OCI-LY7 (cell line): ENCODE measurements at regions not wholly inside any gene's neighbourhood (a gene's known extent, or its start where the extent isn't known, plus 50 kb on each side); places are given as distances from the start of the nearest gene placed in this dataset.

Experiments used
- BruUV-seq: library from RNA; stranded (reverse); fragments of 400-500 nt; replicated peaks from 2 replicates; lab custom pipeline; 2021; lab: Mats Ljungman, UMichigan
- CTCF ChIA-PET: fragments of 300-600 bp; sonication (Branson Sonifier 250); formaldehyde crosslinking; loops from one replicate; lab custom pipeline; 2022; ENCODE audit warnings: antibody characterized with exemption; ENCODE audit not compliant: unreplicated experiment; lab: Charles Lee
- POLR2A ChIA-PET: fragments of 300-600 bp; sonication (Branson Sonifier 250); formaldehyde crosslinking; loops from one replicate; lab custom pipeline; 2022; ENCODE audit warnings: antibody characterized with exemption; lab: Charles Lee
- DNase-seq: peaks from one replicate; pipeline ENCODE4 v3.0.0-alpha.2; 2015; ENCODE audit warnings: low spot score
- H2AFZ ChIP-seq: fragments of 200-600 bp; sonication (generic), shearing (Covaris generic); 2 replicates; pipeline ENCODE4 v1.6.1; 2014; ENCODE audit warnings: mild to moderate bottlenecking, antibody characterized with exemption, low read length, moderate library complexity
- H3K27ac ChIP-seq: fragments of 200-600 bp; sonication (generic); 2 replicates; pipeline ENCODE4 v1.5.1; 2014; ENCODE audit warnings: mixed run types, low read depth, mild to moderate bottlenecking, moderate library complexity, low read length, inconsistent platforms; ENCODE audit not compliant: poor library complexity, severe bottlenecking
- H3K36me3 ChIP-seq: fragments of 200-600 bp; sonication (generic); 2 replicates; pipeline ENCODE4 v1.6.1; 2014; ENCODE audit warnings: mild to moderate bottlenecking, antibody characterized with exemption, low read length, moderate library complexity, mixed read lengths; ENCODE audit not compliant: insufficient read depth
- H3K4me1 ChIP-seq: fragments of 200-600 bp; sonication (generic); 2 replicates; pipeline ENCODE4 v1.5.1; 2014; ENCODE audit warnings: mild to moderate bottlenecking, low read length; ENCODE audit not compliant: insufficient read depth, poor library complexity, severe bottlenecking
- H3K4me2 ChIP-seq: fragments of 200-600 bp; sonication (generic); 2 replicates; pipeline ENCODE4 v1.6.1; 2014; ENCODE audit warnings: mild to moderate bottlenecking, low read length
- H3K4me3 ChIP-seq: fragments of 200-600 bp; sonication (generic); 2 replicates; pipeline ENCODE4 v1.5.1; 2014; ENCODE audit warnings: mild to moderate bottlenecking, low read depth, low read length; ENCODE audit not compliant: poor library complexity, severe bottlenecking
- H3K79me2 ChIP-seq: fragments of 200-600 bp; sonication (generic); 2 replicates; pipeline ENCODE4 v1.6.1; 2016; ENCODE audit warnings: low read depth, mild to moderate bottlenecking, low read length, moderate library complexity, mixed read lengths; ENCODE audit not compliant: insufficient read depth
- H3K9me2 ChIP-seq: fragments of 200-600 bp; sonication (generic); 2 replicates; pipeline ENCODE4 v1.6.1; 2016; ENCODE audit warnings: mild to moderate bottlenecking, low read length, mixed read lengths; ENCODE audit not compliant: insufficient read depth
- H3K9me3 ChIP-seq: fragments of 200-600 bp; sonication (generic); 2 replicates; pipeline ENCODE4 v1.6.1; 2014; ENCODE audit warnings: mild to moderate bottlenecking, mixed run types, low read length, mixed read lengths
- H4K20me1 ChIP-seq: fragments of 200-600 bp; sonication (generic); 2 replicates; pipeline ENCODE4 v1.6.1; 2014; ENCODE audit warnings: mild to moderate bottlenecking, antibody characterized with exemption, low read length, moderate library complexity, mixed read lengths; ENCODE audit not compliant: insufficient read depth
- EZH2phosphoT487 ChIP-seq: fragments of 200-600 bp; sonication (generic); IDR thresholded peaks from 2 replicates; pipeline ENCODE4 v1.6.1; 2018; ENCODE audit warnings: low read depth, borderline replicate concordance, mild to moderate bottlenecking, mixed run types, antibody characterized with exemption, low read length, moderate library complexity, mixed read lengths
- intact Hi-C: fragments of 100-400 bp; cut with micrococcal nuclease; formaldehyde crosslinking; loops from one replicate; pipeline ENCODE4 v1.10.0; 2022; ENCODE audit not compliant: unreplicated experiment
- TF ChIP-seq, protein P1 (sequence below): fragments of 200-600 bp; sonication (generic); conservative IDR thresholded peaks from 2 replicates; pipeline ENCODE4 v1.5.1; 2014; ENCODE audit warnings: mild to moderate bottlenecking, antibody characterized with exemption, low read length, moderate library complexity, mixed read lengths

DNA sequence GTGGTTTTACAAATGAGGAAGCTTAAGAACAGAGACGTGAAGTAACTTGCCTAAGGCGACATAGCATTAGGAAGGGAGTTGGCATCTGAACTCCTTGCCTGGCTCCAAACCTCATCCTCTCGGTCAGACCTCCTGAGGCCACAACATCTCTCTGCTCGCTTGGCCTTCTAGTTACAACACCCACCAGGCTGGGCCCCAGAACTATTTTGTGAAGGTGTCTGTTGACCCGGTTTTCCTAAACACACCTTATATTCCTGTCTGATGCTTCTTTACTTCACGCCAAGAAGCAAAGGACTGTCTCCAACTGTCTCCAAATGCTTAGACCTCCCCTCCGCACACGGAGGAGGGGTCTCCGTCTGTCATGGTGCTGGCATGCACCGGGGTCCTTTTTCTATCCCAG, 326.6 kb downstream of the THBS2 start:
- Histone ChIP-seq H2AFZ (no peak overlapping the region), H3K27ac (no peak overlapping the region), H3K79me2 (no peaks in the 10 kb centered on the region), H3K4me1 (no peaks in the 10 kb centered on the region), H3K4me2 (no peak overlapping the region), H3K4me3 (no peak overlapping the region), H3K9me3 (no peaks in the 10 kb centered on the region), H3K36me3 (no peaks in the 10 kb centered on the region), H3K9me2 (no peaks in the 10 kb centered on the region), H4K20me1 (no peaks in the 10 kb centered on the region)
- DNase-seq = no peak
- intact Hi-C loops = no loop called here
- ChIA-PET POLR2A (no interaction called here), CTCF (no interaction called here)
- no TSS peak for BruUV-seq
- TF ChIP-seq, protein P1, sequence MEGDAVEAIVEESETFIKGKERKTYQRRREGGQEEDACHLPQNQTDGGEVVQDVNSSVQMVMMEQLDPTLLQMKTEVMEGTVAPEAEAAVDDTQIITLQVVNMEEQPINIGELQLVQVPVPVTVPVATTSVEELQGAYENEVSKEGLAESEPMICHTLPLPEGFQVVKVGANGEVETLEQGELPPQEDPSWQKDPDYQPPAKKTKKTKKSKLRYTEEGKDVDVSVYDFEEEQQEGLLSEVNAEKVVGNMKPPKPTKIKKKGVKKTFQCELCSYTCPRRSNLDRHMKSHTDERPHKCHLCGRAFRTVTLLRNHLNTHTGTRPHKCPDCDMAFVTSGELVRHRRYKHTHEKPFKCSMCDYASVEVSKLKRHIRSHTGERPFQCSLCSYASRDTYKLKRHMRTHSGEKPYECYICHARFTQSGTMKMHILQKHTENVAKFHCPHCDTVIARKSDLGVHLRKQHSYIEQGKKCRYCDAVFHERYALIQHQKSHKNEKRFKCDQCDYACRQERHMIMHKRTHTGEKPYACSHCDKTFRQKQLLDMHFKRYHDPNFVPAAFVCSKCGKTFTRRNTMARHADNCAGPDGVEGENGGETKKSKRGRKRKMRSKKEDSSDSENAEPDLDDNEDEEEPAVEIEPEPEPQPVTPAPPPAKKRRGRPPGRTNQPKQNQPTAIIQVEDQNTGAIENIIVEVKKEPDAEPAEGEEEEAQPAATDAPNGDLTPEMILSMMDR = no peak
- no peak for TF ChIP-seq EZH2phosphoT487

DNA sequence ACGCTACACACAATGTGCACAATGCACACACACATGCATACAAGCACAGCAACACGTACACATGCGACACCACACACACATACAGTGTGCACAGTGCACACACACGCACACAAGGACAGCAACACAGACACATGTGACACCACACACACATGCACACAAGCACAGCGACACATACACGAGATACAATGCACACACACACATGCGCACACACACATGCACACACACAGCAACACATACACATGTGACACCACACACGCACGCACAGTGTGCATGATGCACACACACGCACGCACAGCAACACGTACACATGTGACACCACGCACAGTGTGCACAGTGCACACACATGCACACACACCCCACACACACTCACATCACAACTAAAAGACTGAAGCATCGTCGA, 327.3 kb downstream of the THBS2 start:
- no peaks in the 10 kb centered on the region for H4K20me1 ChIP-seq
- no peak for DNase-seq
- no peak for TF ChIP-seq EZH2phosphoT487
- TF ChIP-seq, protein P1 = no peak
- ChIA-PET CTCF (no interaction called here), POLR2A (no interaction called here)
- intact Hi-C loops = no loop called here
- no peaks in the 10 kb centered on the region for H3K4me1 ChIP-seq
- H3K79me2 ChIP-seq = no peaks in the 10 kb centered on the region
- no peak overlapping the region for H3K27ac ChIP-seq
- H2AFZ ChIP-seq = no peak overlapping the region
- H3K4me3 ChIP-seq = no peak overlapping the region
- BruUV-seq = no TSS peak
- no peaks in the 10 kb centered on the region for H3K9me2 ChIP-seq
- no peak overlapping the region for H3K4me2 ChIP-seq
- H3K9me3 ChIP-seq = no peaks in the 10 kb centered on the region
- H3K36me3 ChIP-seq = no peaks in the 10 kb centered on the region

DNA sequence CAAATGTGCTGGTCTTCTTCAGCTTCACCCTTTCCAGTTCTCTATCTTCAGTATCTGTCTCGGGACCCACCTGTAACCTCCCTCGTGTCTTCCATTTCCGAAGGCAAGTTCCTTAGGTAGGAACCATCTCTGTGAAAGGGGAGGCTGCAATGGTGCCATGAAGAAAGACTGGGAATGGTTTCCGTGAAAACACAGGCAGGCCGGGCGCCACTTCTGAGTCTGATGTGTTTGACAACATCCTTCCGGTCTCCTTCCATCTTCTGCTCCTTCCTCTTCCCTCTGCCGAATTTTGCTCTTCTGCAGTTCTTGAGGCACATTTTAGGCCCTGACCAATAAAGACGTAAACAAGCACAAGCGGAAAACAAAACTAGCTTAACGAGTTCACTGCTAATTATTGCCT, 328.0 kb downstream of the THBS2 start:
- Histone ChIP-seq H3K9me2 (no peaks in the 10 kb centered on the region), H3K27ac (no peak overlapping the region), H3K9me3 (no peaks in the 10 kb centered on the region), H3K4me1 (no peaks in the 10 kb centered on the region), H3K36me3 (no peaks in the 10 kb centered on the region), H4K20me1 (no peaks in the 10 kb centered on the region), H2AFZ (no peak overlapping the region), H3K4me3 (no peak overlapping the region), H3K79me2 (no peaks in the 10 kb centered on the region), H3K4me2 (no peak overlapping the region)
- ChIA-PET CTCF (no interaction called here), POLR2A (no interaction called here)
- DNase-seq = no peak
- TF ChIP-seq EZH2phosphoT487 = no peak
- TF ChIP-seq, protein P1 = no peak
- intact Hi-C loops = no loop called here
- BruUV-seq = no TSS peak
